ENCODE measurements at regions not wholly inside any gene's neighbourhood (a gene's known extent, or its start where the extent isn't known, plus 50 kb on each side); places are given as distances from the start of the nearest gene placed in this dataset.
"Not testable (repeated sequence)": the region's sequence is repeated elsewhere in the genome, so short reads cannot be mapped to it uniquely, and the experiment has no call there.

- H3K4me1 ChIP-seq, result no peaks in the 10 kb centered on the region
- intact Hi-C loops (cut with DNase I), result no loop called here
- H3K36me3 ChIP-seq, result peaks cover 0 to 9% (median 0%) of the 10 kb centered on the region in 4 donors
- no peak overlapping the region for H3K4me3 ChIP-seq
- no peak for DNase-seq (ENCODE audit: extremely low spot score)
- WGBS, result 89% methylated on average over 1 of the region's 1 CpG
- H3K9me3 ChIP-seq, result no peaks in the 10 kb centered on the region
- H3K27ac ChIP-seq (replicated peaks in 1 of 4), result no peak overlapping the region
- no peak for TF ChIP-seq EP300 (IDR thresholded peaks at IDR 0.05)
- no peak for TF ChIP-seq POLR2A (IDR thresholded peaks at IDR 0.05; ENCODE audit: low read depth)
- TF ChIP-seq POLR2AphosphoS5 (IDR thresholded peaks at IDR 0.05), result no peak
- no peak for TF ChIP-seq CTCF (IDR thresholded peaks at IDR 0.05)
- H3K27me3 ChIP-seq, result no peaks in the 10 kb centered on the region
These were observed 211.4 kb downstream of the PTPRC start for GRCh38 chr1:198850196-198850595.

- H3K36me3 ChIP-seq; H3K27me3 ChIP-seq; H3K27ac ChIP-seq (replicated peaks in 1 of 4); H3K4me1 ChIP-seq; intact Hi-C loops (cut with DNase I); H3K9me3 ChIP-seq; H3K4me3 ChIP-seq; DNase-seq (ENCODE audit: extremely low spot score): not testable (repeated sequence)
- WGBS, result 95% methylated on average over 5 of the region's 5 CpGs
These were observed 212.1 kb downstream of the PTPRC start for GRCh38 chr1:198850966-198851365.

GRCh38 chr1:198856601-198857000 is 217.8 kb downstream of the PTPRC start:
- H3K4me3 ChIP-seq, result no peak overlapping the region
- intact Hi-C loops (cut with DNase I), result no loop called here
- no peaks in the 10 kb centered on the region for H3K4me1 ChIP-seq
- DNase-seq (ENCODE audit: extremely low spot score), result no peak
- no peaks in the 10 kb centered on the region for H3K27me3 ChIP-seq
- no peak for TF ChIP-seq CTCF (IDR thresholded peaks at IDR 0.05)
- no peak overlapping the region for H3K27ac ChIP-seq (replicated peaks in 1 of 4)
- WGBS, result 88% methylated on average over 2 of the region's 2 CpGs
- peaks cover 0 to 9% (median 0%) of the 10 kb centered on the region in 4 donors for H3K36me3 ChIP-seq
- H3K9me3 ChIP-seq, result no peaks in the 10 kb centered on the region

- 94% methylated on average over 2 of the region's 2 CpGs for WGBS
- Histone ChIP-seq H3K27me3 (no peaks in the 10 kb centered on the region), H3K27ac (replicated peaks in 1 of 4) (no peak overlapping the region), H3K4me3 (no peak overlapping the region), H3K9me3 (no peaks in the 10 kb centered on the region), H3K4me1 (no peaks in the 10 kb centered on the region), H3K36me3 (peaks cover 0 to 9% (median 0%) of the 10 kb centered on the region in 4 donors)
- intact Hi-C loops (cut with DNase I), result no loop called here
- TF ChIP-seq POLR2A (IDR thresholded peaks at IDR 0.05; ENCODE audit: low read depth) (no peak), POLR2AphosphoS5 (IDR thresholded peaks at IDR 0.05) (no peak), CTCF (IDR thresholded peaks at IDR 0.05) (no peak), EP300 (IDR thresholded peaks at IDR 0.05) (no peak)
- DNase-seq (ENCODE audit: extremely low spot score), result no peak
These were observed 219.2 kb downstream of the PTPRC start for GRCh38 chr1:198858033-198858432.

GRCh38 chr1:198860371-198860770 is 221.5 kb downstream of the PTPRC start:
- H3K27me3 ChIP-seq, result no peaks in the 10 kb centered on the region
- intact Hi-C loops (cut with DNase I), result no loop called here
- 66% methylated on average over 2 of the region's 2 CpGs for WGBS
- H3K4me1 ChIP-seq, result peaks cover 0 to under 1% (median 0%) of the 10 kb centered on the region in 4 donors
- no peaks in the 10 kb centered on the region for H3K9me3 ChIP-seq
- TF ChIP-seq POLR2AphosphoS5 (IDR thresholded peaks at IDR 0.05) (no peak), POLR2A (IDR thresholded peaks at IDR 0.05; ENCODE audit: low read depth) (no peak), EP300 (IDR thresholded peaks at IDR 0.05) (no peak), CTCF (IDR thresholded peaks at IDR 0.05) (no peak)
- no peak overlapping the region for H3K27ac ChIP-seq (replicated peaks in 1 of 4)
- no peak overlapping the region for H3K4me3 ChIP-seq
- no peak for DNase-seq (ENCODE audit: extremely low spot score)
- H3K36me3 ChIP-seq, result peaks cover 0 to 9% (median 0%) of the 10 kb centered on the region in 4 donors
